Osteocyte (in vitro differentiated cells): ENCODE measurements at regions not wholly inside any gene's neighbourhood (a gene's known extent, or its start where the extent isn't known, plus 50 kb on each side); places are given as distances from the start of the nearest gene placed in this dataset.

Experiments used
- DNase-seq: peaks from one replicate; pipeline ENCODE4 v3.0.0; 2021; ENCODE audit warnings: mixed read lengths; ENCODE audit not compliant: unreplicated experiment; ENCODE audit errors: extremely low spot score
- H3K27ac Mint-ChIP-seq: one replicate; pipeline ENCODE4 v1.8.0; 2021; ENCODE audit warnings: mild to moderate bottlenecking, mixed read lengths; ENCODE audit not compliant: unreplicated experiment
- H3K27me3 Mint-ChIP-seq: one replicate; pipeline ENCODE4 v1.8.0; 2021; ENCODE audit warnings: mixed read lengths; ENCODE audit not compliant: unreplicated experiment
- H3K36me3 Mint-ChIP-seq: one replicate; pipeline ENCODE4 v1.8.0; 2021; ENCODE audit warnings: mixed read lengths; ENCODE audit not compliant: unreplicated experiment
- H3K4me1 Mint-ChIP-seq: one replicate; pipeline ENCODE4 v1.8.0; 2021; ENCODE audit warnings: mixed read lengths; ENCODE audit not compliant: unreplicated experiment
- H3K4me3 Mint-ChIP-seq: one replicate; pipeline ENCODE4 v1.8.0; 2021; ENCODE audit warnings: mild to moderate bottlenecking, moderate library complexity, mixed read lengths; ENCODE audit not compliant: unreplicated experiment
- H3K9me3 Mint-ChIP-seq: one replicate; pipeline ENCODE4 v1.8.0; 2021; ENCODE audit warnings: mixed read lengths; ENCODE audit not compliant: unreplicated experiment
- CTCF ChIP-seq: fragments of 200-600 bp; sonication (generic); IDR thresholded peaks from 2 replicates; pipeline ENCODE4 v1.5.0; 2021; ENCODE audit warnings: antibody characterized with exemption, mild to moderate bottlenecking, moderate library complexity

GRCh38 chr18:2060086-2060485 is 511.2 kb downstream of the METTL4 start:
- H3K27ac Mint-ChIP-seq: no peak overlapping the region
- peaks cover 7% of the 10 kb centered on the region for H3K27me3 Mint-ChIP-seq
- no peak overlapping the region for H3K4me3 Mint-ChIP-seq
- DNase-seq: no peak
- TF ChIP-seq CTCF: no peak
- no peaks in the 10 kb centered on the region for H3K4me1 Mint-ChIP-seq
- peaks cover 6% of the 10 kb centered on the region for H3K9me3 Mint-ChIP-seq
- H3K36me3 Mint-ChIP-seq: no peaks in the 10 kb centered on the region

GRCh38 chr18:2070631-2071030 is 500.7 kb downstream of the METTL4 start:
- H3K27me3 Mint-ChIP-seq: no peaks in the 10 kb centered on the region
- H3K9me3 Mint-ChIP-seq: no peaks in the 10 kb centered on the region
- no peak for DNase-seq
- no peak for TF ChIP-seq CTCF
- H3K27ac Mint-ChIP-seq: no peak overlapping the region
- H3K4me3 Mint-ChIP-seq: no peak overlapping the region
- no peaks in the 10 kb centered on the region for H3K4me1 Mint-ChIP-seq
- H3K36me3 Mint-ChIP-seq: no peaks in the 10 kb centered on the region

- Mint-ChIP-seq H3K27ac (no peak overlapping the region), H3K27me3 (peaks cover 2% of the 10 kb centered on the region), H3K9me3 (no peaks in the 10 kb centered on the region), H3K36me3 (no peaks in the 10 kb centered on the region), H3K4me1 (no peaks in the 10 kb centered on the region), H3K4me3 (no peak overlapping the region)
- DNase-seq: no peak
- TF ChIP-seq CTCF: no peak
Observed at GRCh38 chr18:2075499-2075898, 495.8 kb downstream of the METTL4 start.

GRCh38 chr18:2082676-2083075 is 488.6 kb downstream of the METTL4 start:
- Mint-ChIP-seq H3K36me3 (no peaks in the 10 kb centered on the region), H3K4me3 (no peak overlapping the region), H3K4me1 (no peaks in the 10 kb centered on the region), H3K27me3 (peaks cover 3% of the 10 kb centered on the region), H3K9me3 (no peaks in the 10 kb centered on the region), H3K27ac (no peak overlapping the region)
- TF ChIP-seq CTCF: no peak
- no peak for DNase-seq

GRCh38 chr18:2083691-2084090 is 487.6 kb downstream of the METTL4 start:
- no peaks in the 10 kb centered on the region for H3K9me3 Mint-ChIP-seq
- H3K4me3 Mint-ChIP-seq: no peak overlapping the region
- peaks cover 3% of the 10 kb centered on the region for H3K27me3 Mint-ChIP-seq
- H3K27ac Mint-ChIP-seq: no peak overlapping the region
- no peak for DNase-seq
- H3K36me3 Mint-ChIP-seq: no peaks in the 10 kb centered on the region
- H3K4me1 Mint-ChIP-seq: no peaks in the 10 kb centered on the region
- no peak for TF ChIP-seq CTCF
